Breast epithelium (tissue), 4 donors: ENCODE measurements at regions not wholly inside any gene's neighbourhood (a gene's known extent, or its start where the extent isn't known, plus 50 kb on each side); places are given as distances from the start of the nearest gene placed in this dataset.

Source experiments
- DNase-seq, 2 donors: peaks; one replicate each; pipeline ENCODE4 v3.0.0-alpha.2; 2019; ENCODE audit warnings: low spot score in 2 of 2
- H3K27ac ChIP-seq, 2 donors: fragments of 200-600 bp; sonication (generic) in 1 of 2; one replicate each; pipeline ENCODE4 v1.5.1; 2016 to 2019; ENCODE audit warnings: mild to moderate bottlenecking in 1 of 2
- H3K27me3 ChIP-seq, 2 donors: fragments of 200-600 bp; sonication (generic) in 1 of 2; one replicate each; pipeline versions ENCODE4 v1.5.1 to v1.6.0; 2017 to 2019; ENCODE audit warnings: control low read depth in 1 of 2, mild to moderate bottlenecking in 1 of 2
- H3K36me3 ChIP-seq: fragments of 200-600 bp; one replicate; pipeline ENCODE4 v1.5.1; 2019
- H3K4me1 ChIP-seq, 2 donors: fragments of 200-600 bp; sonication (generic); one replicate each; pipeline ENCODE4 v1.5.1; 2016 to 2019; ENCODE audit warnings: control low read depth in 1 of 2
- H3K4me3 ChIP-seq, 3 donors: fragments of 200-600 bp; sonication (generic); 1 replicate in 2 of 3; 2 replicates in 1 of 3; pipeline ENCODE4 v1.5.1; 2016 to 2019; ENCODE audit warnings: mild to moderate bottlenecking in 3 of 3, moderate library complexity in 2 of 3
- H3K9me3 ChIP-seq, 2 donors: fragments of 200-600 bp; sonication (generic) in 1 of 2; one replicate each; pipeline ENCODE4 v1.5.1; 2016 to 2019; ENCODE audit warnings: control low read depth in 1 of 2
- CTCF ChIP-seq, 3 donors: fragments of 450-650 bp; IDR thresholded peaks; one replicate each; pipeline ENCODE4 v1.5.1; 2016 to 2017; ENCODE audit warnings: antibody characterized with exemption in 3 of 3, mild to moderate bottlenecking in 3 of 3, moderate library complexity in 3 of 3
- POLR2A ChIP-seq: fragments of 450-650 bp; IDR thresholded peaks from one replicate; pipeline ENCODE4 v1.6.1; 2016; ENCODE audit warnings: antibody characterized with exemption, mild to moderate bottlenecking, moderate library complexity
- POLR2AphosphoS5 ChIP-seq, 3 donors: sonication (generic); formaldehyde crosslinking; IDR thresholded peaks; one replicate each; pipeline ENCODE4 v1.6.1; 2017; ENCODE audit warnings: antibody characterized with exemption in 3 of 3
- intact Hi-C: fragments of 100-400 bp; cut with DNase I; formaldehyde crosslinking; loops from one replicate; pipeline ENCODE4 v1.15.1; 2023; ENCODE audit warnings: low total_unique reads

GRCh38 chr11:79971255-79971654, 530.4 kb upstream of the TENM4 start:
- intact Hi-C loops: no loop called here
- Histone ChIP-seq H3K27ac (no peak overlapping the region), H3K36me3 (no peaks in the 10 kb centered on the region), H3K4me1 (no peaks in the 10 kb centered on the region), H3K4me3 (no peak overlapping the region), H3K9me3 (no peaks in the 10 kb centered on the region), H3K27me3 (no peaks in the 10 kb centered on the region)
- no peak for DNase-seq
- TF ChIP-seq POLR2A: no peak
- TF ChIP-seq POLR2AphosphoS5 (IDR thresholded peaks at IDR 0.05): no peak
- TF ChIP-seq CTCF (IDR thresholded peaks at IDR 0.05): no peak

- no peaks in the 10 kb centered on the region for H3K9me3 ChIP-seq
- H3K4me1 ChIP-seq: no peaks in the 10 kb centered on the region
- no peak for DNase-seq
- H3K27ac ChIP-seq: no peak overlapping the region
- no peak for TF ChIP-seq POLR2AphosphoS5 (IDR thresholded peaks at IDR 0.05)
- no peak for TF ChIP-seq POLR2A
- TF ChIP-seq CTCF (IDR thresholded peaks at IDR 0.05): no peak
- intact Hi-C loops: no loop called here
- no peak overlapping the region for H3K4me3 ChIP-seq
- no peaks in the 10 kb centered on the region for H3K36me3 ChIP-seq
- H3K27me3 ChIP-seq: no peaks in the 10 kb centered on the region
Measured at GRCh38 chr11:79966592-79966991, 525.8 kb upstream of the TENM4 start.

GRCh38 chr11:79963856-79964645, 523.2 kb upstream of the TENM4 start:
- H3K36me3 ChIP-seq: no peaks in the 10 kb centered on the region
- TF ChIP-seq CTCF (IDR thresholded peaks at IDR 0.05): no peak
- TF ChIP-seq POLR2A: no peak
- no peak for TF ChIP-seq POLR2AphosphoS5 (IDR thresholded peaks at IDR 0.05)
- peaks cover 0 to 3% of the 10 kb centered on the region in 2 donors for H3K9me3 ChIP-seq
- no peak for DNase-seq
- H3K4me3 ChIP-seq: no peak overlapping the region
- no peak overlapping the region for H3K27ac ChIP-seq
- intact Hi-C loops: no loop called here
- no peaks in the 10 kb centered on the region for H3K27me3 ChIP-seq
- no peaks in the 10 kb centered on the region for H3K4me1 ChIP-seq

- no peaks in the 10 kb centered on the region for H3K4me1 ChIP-seq
- no peak overlapping the region for H3K27ac ChIP-seq
- DNase-seq: no peak
- intact Hi-C loops: no loop called here
- H3K9me3 ChIP-seq: peaks cover 0 to 10% of the 10 kb centered on the region in 2 donors
- no peaks in the 10 kb centered on the region for H3K27me3 ChIP-seq
- H3K4me3 ChIP-seq: no peak overlapping the region
- no peaks in the 10 kb centered on the region for H3K36me3 ChIP-seq
- no peak for TF ChIP-seq POLR2AphosphoS5 (IDR thresholded peaks at IDR 0.05)
- no peak for TF ChIP-seq POLR2A
- TF ChIP-seq CTCF (IDR thresholded peaks at IDR 0.05): no peak
Measured at GRCh38 chr11:79960461-79960860, 519.6 kb upstream of the TENM4 start.

GRCh38 chr11:79959318-79959717, 518.5 kb upstream of the TENM4 start:
- Histone ChIP-seq H3K4me3 (no peak overlapping the region), H3K9me3 (peaks cover 0 to 10% of the 10 kb centered on the region in 2 donors), H3K27ac (no peak overlapping the region), H3K4me1 (no peaks in the 10 kb centered on the region), H3K27me3 (no peaks in the 10 kb centered on the region), H3K36me3 (no peaks in the 10 kb centered on the region)
- no peak for TF ChIP-seq POLR2A
- no peak for TF ChIP-seq POLR2AphosphoS5 (IDR thresholded peaks at IDR 0.05)
- no peak for TF ChIP-seq CTCF (IDR thresholded peaks at IDR 0.05)
- no peak for DNase-seq
- intact Hi-C loops: no loop called here
